ENCODE measurements at regions not wholly inside any gene's neighbourhood (a gene's known extent, or its start where the extent isn't known, plus 50 kb on each side); places are given as distances from the start of the nearest gene placed in this dataset.

DNA sequence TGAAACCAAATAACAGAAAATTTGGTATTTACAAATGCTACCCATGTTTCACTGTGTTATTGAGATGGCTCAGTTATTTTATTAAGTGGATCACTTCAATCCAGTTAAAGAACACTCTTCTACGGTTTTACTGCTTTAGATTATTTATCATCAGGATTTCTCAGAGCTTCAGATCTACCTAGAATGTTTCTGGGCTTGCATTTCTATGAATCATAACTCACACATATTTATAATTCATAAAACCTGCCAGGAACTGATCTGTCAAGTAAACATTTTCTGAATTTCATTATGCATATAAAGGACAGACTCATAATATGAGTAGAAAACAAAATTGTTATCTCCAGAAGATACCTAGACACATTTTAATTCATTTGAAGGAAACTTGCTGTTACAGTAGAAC, 1172.3 kb upstream of the LRRTM3 start:
- Histone ChIP-seq H3K4me3 (replicated peaks in 1 of 3; ENCODE audit: insufficient read depth in 1 of 3, low read depth in 2 of 3, low read length in 3 of 3) (no peak overlapping the region), H3K9me3 (ENCODE audit: low read length) (no peaks in the 10 kb centered on the region), H3K4me1 (ENCODE audit: insufficient read depth, low read length) (no peaks in the 10 kb centered on the region), H4K20me1 (ENCODE audit: insufficient read depth, low read length) (no peaks in the 10 kb centered on the region), H3K27me3 (ENCODE audit: control insufficient read depth in 1 of 2, insufficient read depth in 2 of 2, low read length in 2 of 2) (no peaks in the 10 kb centered on the region), H3K79me2 (ENCODE audit: insufficient read depth, low read length) (no peaks in the 10 kb centered on the region), H3K4me2 (ENCODE audit: low read depth, low read length) (no peak overlapping the region), H3K9ac (ENCODE audit: insufficient read depth, low read depth, low read length) (no peak overlapping the region), H3K27ac (ENCODE audit: extremely low read length, insufficient read depth, low read length) (no peak overlapping the region), H3K36me3 (replicated peaks in 1 of 2; ENCODE audit: control insufficient read depth in 1 of 2, insufficient read depth in 2 of 2, low read length in 2 of 2) (no peaks in the 10 kb centered on the region), H2AFZ (ENCODE audit: low read length) (no peak overlapping the region)
- CTCF ChIA-PET (ENCODE audit: low intra/inter-chr PET ratio, low total read pairs) = no interaction called here
- in situ Hi-C loops (cut with HindIII; ENCODE audit: extremely low pct_ligation_motif_present, low pct_unique_long_range_greater_than_20kb) = no loop called here
- TF ChIP-seq ZNF160 (CRISPR knock-in tag; IDR thresholded peaks at IDR 0.05) (no peak), TBL1XR1 (IDR thresholded peaks at IDR 0.05; ENCODE audit: borderline replicate concordance, low read length, partially characterized antibody) (no peak), MLLT10 (CRISPR knock-in tag; IDR thresholded peaks at IDR 0.05) (no peak), STAG1 (CRISPR knock-in tag; IDR thresholded peaks at IDR 0.05) (no peak), ZNF275 (CRISPR knock-in tag; IDR thresholded peaks at IDR 0.05; ENCODE audit: borderline replicate concordance) (no peak), ZNF672 (CRISPR knock-in tag; IDR thresholded peaks at IDR 0.05) (no peak), ISL2 (CRISPR knock-in tag; IDR thresholded peaks at IDR 0.05) (no peak), TSC22D2 (CRISPR knock-in tag; IDR thresholded peaks at IDR 0.05; ENCODE audit: borderline replicate concordance) (no peak), MAZ (IDR thresholded peaks at IDR 0.05; ENCODE audit: borderline replicate concordance, low read depth, low read length) (no peak), MAZ (CRISPR knock-in tag; IDR thresholded peaks at IDR 0.05; ENCODE audit: low read depth) (no peak), ZNF549 (CRISPR knock-in tag; IDR thresholded peaks at IDR 0.05) (no peak), ZNF775 (CRISPR knock-in tag; IDR thresholded peaks at IDR 0.05; ENCODE audit: borderline replicate concordance) (no peak), ZNF749 (CRISPR knock-in tag; IDR thresholded peaks at IDR 0.05; ENCODE audit: borderline replicate concordance) (no peak)
- TF ChIP-seq, protein P1, sequence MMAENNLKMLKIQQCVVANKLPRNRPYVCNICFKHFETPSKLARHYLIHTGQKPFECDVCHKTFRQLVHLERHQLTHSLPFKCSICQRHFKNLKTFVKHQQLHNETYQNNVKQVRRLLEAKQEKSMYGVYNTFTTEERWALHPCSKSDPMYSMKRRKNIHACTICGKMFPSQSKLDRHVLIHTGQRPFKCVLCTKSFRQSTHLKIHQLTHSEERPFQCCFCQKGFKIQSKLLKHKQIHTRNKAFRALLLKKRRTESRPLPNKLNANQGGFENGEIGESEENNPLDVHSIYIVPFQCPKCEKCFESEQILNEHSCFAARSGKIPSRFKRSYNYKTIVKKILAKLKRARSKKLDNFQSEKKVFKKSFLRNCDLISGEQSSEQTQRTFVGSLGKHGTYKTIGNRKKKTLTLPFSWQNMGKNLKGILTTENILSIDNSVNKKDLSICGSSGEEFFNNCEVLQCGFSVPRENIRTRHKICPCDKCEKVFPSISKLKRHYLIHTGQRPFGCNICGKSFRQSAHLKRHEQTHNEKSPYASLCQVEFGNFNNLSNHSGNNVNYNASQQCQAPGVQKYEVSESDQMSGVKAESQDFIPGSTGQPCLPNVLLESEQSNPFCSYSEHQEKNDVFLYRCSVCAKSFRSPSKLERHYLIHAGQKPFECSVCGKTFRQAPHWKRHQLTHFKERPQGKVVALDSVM (CRISPR knock-in tag; IDR thresholded peaks at IDR 0.05) = no peak
- TF ChIP-seq, protein P2, sequence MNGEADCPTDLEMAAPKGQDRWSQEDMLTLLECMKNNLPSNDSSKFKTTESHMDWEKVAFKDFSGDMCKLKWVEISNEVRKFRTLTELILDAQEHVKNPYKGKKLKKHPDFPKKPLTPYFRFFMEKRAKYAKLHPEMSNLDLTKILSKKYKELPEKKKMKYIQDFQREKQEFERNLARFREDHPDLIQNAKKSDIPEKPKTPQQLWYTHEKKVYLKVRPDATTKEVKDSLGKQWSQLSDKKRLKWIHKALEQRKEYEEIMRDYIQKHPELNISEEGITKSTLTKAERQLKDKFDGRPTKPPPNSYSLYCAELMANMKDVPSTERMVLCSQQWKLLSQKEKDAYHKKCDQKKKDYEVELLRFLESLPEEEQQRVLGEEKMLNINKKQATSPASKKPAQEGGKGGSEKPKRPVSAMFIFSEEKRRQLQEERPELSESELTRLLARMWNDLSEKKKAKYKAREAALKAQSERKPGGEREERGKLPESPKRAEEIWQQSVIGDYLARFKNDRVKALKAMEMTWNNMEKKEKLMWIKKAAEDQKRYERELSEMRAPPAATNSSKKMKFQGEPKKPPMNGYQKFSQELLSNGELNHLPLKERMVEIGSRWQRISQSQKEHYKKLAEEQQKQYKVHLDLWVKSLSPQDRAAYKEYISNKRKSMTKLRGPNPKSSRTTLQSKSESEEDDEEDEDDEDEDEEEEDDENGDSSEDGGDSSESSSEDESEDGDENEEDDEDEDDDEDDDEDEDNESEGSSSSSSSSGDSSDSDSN (CRISPR knock-in tag; IDR thresholded peaks at IDR 0.05) = no peak
- TF ChIP-seq, protein P3, sequence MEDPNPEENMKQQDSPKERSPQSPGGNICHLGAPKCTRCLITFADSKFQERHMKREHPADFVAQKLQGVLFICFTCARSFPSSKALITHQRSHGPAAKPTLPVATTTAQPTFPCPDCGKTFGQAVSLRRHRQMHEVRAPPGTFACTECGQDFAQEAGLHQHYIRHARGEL (CRISPR knock-in tag; IDR thresholded peaks at IDR 0.05) = no peak
- no peak for ATAC-seq
- DNase-seq (ENCODE audit: low spot score) = no peak
- intact Hi-C loops (cut with micrococcal nuclease; ENCODE audit: unreplicated experiment) = no loop called here
- POLR2A ChIA-PET = no interaction called here
- 55% methylated on average over 1 of the region's 1 CpG for WGBS (ENCODE audit: low lambda C conversion rate)
- no peak for FAIRE-seq
- no TSS peak for BruUV-seq (replicated peaks)

All from HepG2 (cell line).